Karpas-422 (cell line): ENCODE measurements at regions not wholly inside any gene's neighbourhood (a gene's known extent, or its start where the extent isn't known, plus 50 kb on each side); places are given as distances from the start of the nearest gene placed in this dataset.

Experiments used
- DNase-seq: peaks from one replicate; pipeline ENCODE4 v3.0.0-alpha.2; 2015
- H2AFZ ChIP-seq: fragments of 200-600 bp; sonication (generic); 2 replicates; pipeline ENCODE4 v1.6.1; 2014; ENCODE audit warnings: antibody characterized with exemption, low read length, mixed read lengths
- H3K27ac ChIP-seq: fragments of 200-600 bp; sonication (generic); 2 replicates; pipeline ENCODE4 v1.5.1; 2014; ENCODE audit warnings: mild to moderate bottlenecking, low read length, moderate library complexity
- H3K27me3 ChIP-seq: fragments of 200-600 bp; sonication (generic); 2 replicates; pipeline ENCODE4 v1.6.1; 2014; ENCODE audit warnings: low read length, mixed read lengths
- H3K36me3 ChIP-seq: fragments of 200-600 bp; sonication (generic); 2 replicates; pipeline ENCODE4 v1.6.1; 2014; ENCODE audit warnings: low read length, mixed read lengths; ENCODE audit not compliant: insufficient read depth
- H3K4me1 ChIP-seq: fragments of 200-600 bp; sonication (generic); 2 replicates; pipeline ENCODE4 v1.6.1; 2014; ENCODE audit warnings: mild to moderate bottlenecking, low read length, mixed read lengths
- H3K4me2 ChIP-seq: fragments of 200-600 bp; sonication (generic); 2 replicates; pipeline ENCODE4 v1.6.1; 2014; ENCODE audit warnings: low read length, low read depth, mild to moderate bottlenecking; ENCODE audit not compliant: poor library complexity, severe bottlenecking
- H3K4me3 ChIP-seq: fragments of 200-600 bp; sonication (generic); 2 replicates; pipeline ENCODE4 v1.5.1; 2014; ENCODE audit warnings: mild to moderate bottlenecking, antibody characterized with exemption, low read length, mixed read lengths
- H3K79me2 ChIP-seq: fragments of 200-600 bp; sonication (generic); 2 replicates; pipeline ENCODE4 v1.6.1; 2014; ENCODE audit warnings: mild to moderate bottlenecking, low read length, mixed read lengths
- H3K9ac ChIP-seq: fragments of 200-600 bp; sonication (generic); 2 replicates; pipeline ENCODE4 v1.6.0; 2014; ENCODE audit warnings: low read length
- H3K9me2 ChIP-seq: fragments of 200-600 bp; sonication (generic), shearing (Covaris generic); replicated peaks from 2 replicates; pipeline ENCODE4 v1.6.0; 2014; ENCODE audit warnings: mild to moderate bottlenecking, low read length, moderate library complexity; ENCODE audit not compliant: insufficient read depth
- H3K9me3 ChIP-seq: fragments of 300-700, 200-600 bp; sonication (generic); 2 replicates; pipeline ENCODE4 v1.6.1; 2014; ENCODE audit warnings: low read length, mixed read lengths
- H4K20me1 ChIP-seq: fragments of 200-600 bp; sonication (generic); 2 replicates; pipeline ENCODE4 v1.6.1; 2014; ENCODE audit warnings: mild to moderate bottlenecking, antibody characterized with exemption, low read length, low read depth; ENCODE audit not compliant: insufficient read depth

- Histone ChIP-seq H3K4me2 (no peak overlapping the region), H3K27me3 (no peaks in the 10 kb centered on the region), H3K9ac (no peak overlapping the region), H3K9me2 (no peaks in the 10 kb centered on the region), H3K4me1 (no peaks in the 10 kb centered on the region), H2AFZ (no peak overlapping the region), H3K79me2 (no peaks in the 10 kb centered on the region), H3K9me3 (no peaks in the 10 kb centered on the region), H3K27ac (no peak overlapping the region), H3K36me3 (no peaks in the 10 kb centered on the region), H4K20me1 (no peaks in the 10 kb centered on the region), H3K4me3 (no peak overlapping the region)
- DNase-seq, result no peak
Measured at GRCh38 chr12:22982635-22983034, 357.7 kb downstream of the ETNK1 start.

DNA sequence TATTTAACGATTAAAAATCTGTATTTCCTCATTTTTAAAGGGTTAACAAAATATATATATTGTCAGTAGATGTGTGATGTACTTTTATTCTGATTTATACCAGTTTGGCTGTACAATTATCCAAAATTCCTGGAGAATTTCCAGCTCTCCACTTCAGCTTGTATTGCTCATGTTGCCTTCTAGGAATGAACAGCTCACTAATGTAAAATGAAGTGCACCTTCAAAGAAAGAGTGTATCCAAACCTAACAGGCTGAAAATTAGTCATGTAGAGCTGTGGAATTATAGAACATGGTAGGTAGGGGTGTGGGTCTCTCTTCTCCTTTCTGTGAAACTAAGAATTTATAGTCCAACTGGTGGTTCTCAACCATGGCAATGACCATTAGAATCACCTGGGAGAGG, 362.0 kb downstream of the ETNK1 start:
- H3K9ac ChIP-seq, result no peak overlapping the region
- H3K4me2 ChIP-seq, result no peak overlapping the region
- H3K79me2 ChIP-seq, result no peaks in the 10 kb centered on the region
- no peak overlapping the region for H3K27ac ChIP-seq
- DNase-seq, result no peak
- no peaks in the 10 kb centered on the region for H3K4me1 ChIP-seq
- no peaks in the 10 kb centered on the region for H3K36me3 ChIP-seq
- H3K27me3 ChIP-seq, result no peaks in the 10 kb centered on the region
- no peaks in the 10 kb centered on the region for H4K20me1 ChIP-seq
- no peak overlapping the region for H3K4me3 ChIP-seq
- H3K9me2 ChIP-seq, result no peaks in the 10 kb centered on the region
- H2AFZ ChIP-seq, result no peak overlapping the region
- no peaks in the 10 kb centered on the region for H3K9me3 ChIP-seq

DNA sequence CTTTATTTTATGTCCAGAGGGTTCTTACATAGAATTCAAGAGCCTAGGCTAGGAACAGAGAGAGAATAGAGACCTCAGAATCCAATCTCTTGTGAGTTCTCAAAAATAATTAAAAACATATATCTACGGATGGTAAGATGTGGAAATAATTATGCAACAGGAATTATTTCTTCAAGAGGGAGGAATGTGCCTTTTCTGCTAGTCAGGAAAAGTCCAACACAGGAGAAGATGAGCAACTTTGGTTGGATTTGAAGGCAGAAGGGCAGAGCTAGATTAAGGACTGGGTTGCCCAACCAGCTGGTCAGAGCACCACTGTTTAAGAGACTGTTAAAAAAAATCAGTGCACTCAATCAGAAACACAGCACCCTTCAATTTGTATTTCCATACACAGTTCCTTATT, 365.5 kb downstream of the ETNK1 start:
- H3K27ac ChIP-seq, result no peak overlapping the region
- H3K4me3 ChIP-seq, result no peak overlapping the region
- DNase-seq, result no peak
- no peaks in the 10 kb centered on the region for H3K79me2 ChIP-seq
- no peak overlapping the region for H3K9ac ChIP-seq
- no peaks in the 10 kb centered on the region for H4K20me1 ChIP-seq
- H2AFZ ChIP-seq, result no peak overlapping the region
- no peaks in the 10 kb centered on the region for H3K36me3 ChIP-seq
- no peaks in the 10 kb centered on the region for H3K27me3 ChIP-seq
- no peaks in the 10 kb centered on the region for H3K4me1 ChIP-seq
- no peaks in the 10 kb centered on the region for H3K9me2 ChIP-seq
- H3K4me2 ChIP-seq, result no peak overlapping the region
- no peaks in the 10 kb centered on the region for H3K9me3 ChIP-seq

DNA sequence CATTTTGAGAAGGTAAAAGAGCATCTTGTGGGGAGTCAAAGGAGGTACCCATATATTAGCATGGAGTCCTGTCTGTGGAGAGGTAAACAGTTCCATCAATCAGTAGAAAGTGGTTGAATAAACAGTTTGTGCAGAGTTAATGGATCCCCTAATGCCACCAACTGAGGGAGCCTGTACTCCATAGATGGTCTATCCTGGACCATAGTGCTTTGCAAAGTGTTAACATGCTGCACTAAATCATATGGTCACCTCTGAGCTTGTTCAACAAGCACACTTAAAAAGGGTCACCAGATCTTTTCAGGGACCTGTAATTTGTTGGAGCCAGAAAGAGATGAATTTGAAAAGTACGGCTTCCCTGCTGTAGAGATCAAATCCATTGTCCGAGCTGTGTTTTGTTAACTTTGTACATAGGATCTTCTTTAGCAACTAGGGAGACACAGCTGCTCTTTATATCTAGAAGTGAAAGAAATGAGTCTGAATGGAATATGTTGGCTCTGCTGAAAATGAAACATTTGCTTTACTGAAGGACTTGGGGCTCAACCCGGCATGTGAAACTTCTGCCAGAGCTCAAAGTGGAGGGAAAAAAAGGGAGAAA, 366.4 kb downstream of the ETNK1 start:
- H4K20me1 ChIP-seq, result no peaks in the 10 kb centered on the region
- DNase-seq, result no peak
- H3K9me2 ChIP-seq, result no peaks in the 10 kb centered on the region
- no peak overlapping the region for H2AFZ ChIP-seq
- no peak overlapping the region for H3K4me3 ChIP-seq
- no peaks in the 10 kb centered on the region for H3K9me3 ChIP-seq
- no peaks in the 10 kb centered on the region for H3K27me3 ChIP-seq
- H3K79me2 ChIP-seq, result no peaks in the 10 kb centered on the region
- H3K4me1 ChIP-seq, result no peaks in the 10 kb centered on the region
- H3K4me2 ChIP-seq, result no peak overlapping the region
- no peaks in the 10 kb centered on the region for H3K36me3 ChIP-seq
- H3K9ac ChIP-seq, result no peak overlapping the region
- no peak overlapping the region for H3K27ac ChIP-seq

DNA sequence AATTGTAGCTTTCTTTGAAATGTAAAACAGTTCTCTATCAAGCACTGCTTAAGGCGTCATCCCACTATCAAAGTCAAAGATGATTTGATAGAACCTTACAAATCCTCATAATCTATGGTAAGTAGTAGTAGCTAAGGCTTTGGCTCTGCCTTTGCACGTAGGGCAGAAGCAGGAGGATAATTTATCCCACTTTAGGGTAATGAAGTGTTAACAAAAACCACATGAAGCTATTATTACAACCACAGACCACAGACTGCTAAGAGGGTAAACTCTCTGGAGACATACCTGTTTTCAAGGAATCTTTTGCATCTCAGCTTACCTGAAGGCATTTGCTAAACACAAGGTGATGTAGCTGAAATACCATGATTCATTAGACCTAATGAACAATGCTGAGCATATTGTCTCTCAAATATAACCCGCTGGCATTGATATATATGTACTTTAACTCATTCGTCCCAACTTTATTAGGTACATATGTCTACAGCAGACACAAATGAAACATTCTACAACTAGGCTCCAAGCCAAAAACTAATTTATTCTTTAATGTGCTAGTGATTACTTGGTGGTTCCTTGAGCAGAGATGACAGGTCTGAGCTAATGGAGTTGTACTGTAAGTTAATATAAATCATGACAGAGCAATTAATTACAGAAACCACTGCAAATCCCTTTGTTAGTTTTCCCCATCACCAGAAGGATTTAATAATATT, 368.8 kb downstream of the ETNK1 start:
- no peaks in the 10 kb centered on the region for H3K27me3 ChIP-seq
- H3K36me3 ChIP-seq, result no peaks in the 10 kb centered on the region
- H3K9ac ChIP-seq, result no peak overlapping the region
- no peaks in the 10 kb centered on the region for H3K4me1 ChIP-seq
- H4K20me1 ChIP-seq, result no peaks in the 10 kb centered on the region
- no peak overlapping the region for H2AFZ ChIP-seq
- no peak overlapping the region for H3K27ac ChIP-seq
- H3K4me3 ChIP-seq, result no peak overlapping the region
- H3K9me2 ChIP-seq, result no peaks in the 10 kb centered on the region
- DNase-seq, result no peak
- H3K79me2 ChIP-seq, result no peaks in the 10 kb centered on the region
- H3K4me2 ChIP-seq, result no peak overlapping the region
- H3K9me3 ChIP-seq, result no peaks in the 10 kb centered on the region

GRCh38 chr12:22994316-22994675, 369.3 kb downstream of the ETNK1 start:
- Histone ChIP-seq H3K9me3 (no peaks in the 10 kb centered on the region), H3K4me2 (no peak overlapping the region), H3K9ac (no peak overlapping the region), H3K27ac (no peak overlapping the region), H2AFZ (no peak overlapping the region), H4K20me1 (no peaks in the 10 kb centered on the region), H3K79me2 (no peaks in the 10 kb centered on the region), H3K9me2 (no peaks in the 10 kb centered on the region), H3K36me3 (no peaks in the 10 kb centered on the region), H3K4me1 (no peaks in the 10 kb centered on the region), H3K4me3 (no peak overlapping the region), H3K27me3 (no peaks in the 10 kb centered on the region)
- no peak for DNase-seq

- Histone ChIP-seq H3K4me3 (no peak overlapping the region), H3K9me3 (no peaks in the 10 kb centered on the region), H2AFZ (no peak overlapping the region), H3K27me3 (0 out of 2 replicates have a peak, but pooled peaks cover 3% of the 10 kb centered on the region), H4K20me1 (no peaks in the 10 kb centered on the region), H3K9ac (no peak overlapping the region), H3K4me1 (no peaks in the 10 kb centered on the region), H3K4me2 (no peak overlapping the region), H3K79me2 (no peaks in the 10 kb centered on the region), H3K27ac (no peak overlapping the region), H3K36me3 (no peaks in the 10 kb centered on the region), H3K9me2 (no peaks in the 10 kb centered on the region)
- no peak for DNase-seq
Measured at GRCh38 chr12:23001487-23001886, 376.5 kb downstream of the ETNK1 start.

DNA sequence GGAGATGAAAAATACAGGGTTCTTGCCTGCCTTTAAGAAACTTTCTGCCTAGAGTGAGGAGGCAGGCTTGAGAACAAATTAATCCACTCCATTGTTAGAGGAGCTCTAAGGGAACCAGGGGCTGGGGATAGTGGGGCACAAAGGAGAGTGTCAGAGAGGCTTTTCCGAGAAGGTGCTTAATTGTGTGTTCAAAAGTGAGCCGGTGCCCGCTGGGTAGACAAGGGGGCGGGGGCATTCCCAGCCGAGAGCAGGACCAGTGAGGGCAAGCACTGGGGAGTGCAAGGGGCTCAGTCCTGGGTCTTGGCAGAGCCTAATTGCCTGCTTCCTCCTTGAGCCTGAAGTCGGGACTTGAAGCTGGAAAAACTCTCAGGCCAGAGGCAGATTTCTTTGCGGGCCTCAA, 377.4 kb downstream of the ETNK1 start:
- no peaks in the 10 kb centered on the region for H3K36me3 ChIP-seq
- H3K9me2 ChIP-seq, result no peaks in the 10 kb centered on the region
- H3K27me3 ChIP-seq, result 0 out of 2 replicates have a peak, but pooled peaks cover 3% of the 10 kb centered on the region
- no peaks in the 10 kb centered on the region for H3K79me2 ChIP-seq
- no peak overlapping the region for H3K9ac ChIP-seq
- H2AFZ ChIP-seq, result no peak overlapping the region
- no peak overlapping the region for H3K27ac ChIP-seq
- no peak overlapping the region for H3K4me3 ChIP-seq
- H4K20me1 ChIP-seq, result no peaks in the 10 kb centered on the region
- no peaks in the 10 kb centered on the region for H3K9me3 ChIP-seq
- no peaks in the 10 kb centered on the region for H3K4me1 ChIP-seq
- DNase-seq, result no peak
- no peak overlapping the region for H3K4me2 ChIP-seq
